Retina (tissue), 1 donor: ENCODE measurements at regions not wholly inside any gene's neighbourhood (a gene's known extent, or its start where the extent isn't known, plus 50 kb on each side); places are given as distances from the start of the nearest gene placed in this dataset.
"Not testable (repeated sequence)": the region's sequence is repeated elsewhere in the genome, so short reads cannot be mapped to it uniquely, and the experiment has no call there.

Experiments
- DNase-seq: peaks from one replicate; pipeline ENCODE4 v3.0.0-alpha.2; 2016

GRCh38 chr5:94102849-94103248 lies 361.4 kb upstream of the POU5F2 start:
- no peak for DNase-seq

- not testable (repeated sequence) for DNase-seq
Measured at GRCh38 chr5:94097384-94097783, 356.0 kb upstream of the POU5F2 start.

- DNase-seq: no peak
Measured at GRCh38 chr5:94094793-94095441, 353.5 kb upstream of the POU5F2 start.

GRCh38 chr5:94093300-94093699 lies 351.9 kb upstream of the POU5F2 start:
- no peak for DNase-seq

- DNase-seq: not testable (repeated sequence)
Measured at GRCh38 chr5:94086635-94087034, 345.2 kb upstream of the POU5F2 start.

- no peak for DNase-seq
Measured at GRCh38 chr5:94086194-94086593, 344.8 kb upstream of the POU5F2 start.

- DNase-seq: no peak
Measured at GRCh38 chr5:94082405-94082804, 341.0 kb upstream of the POU5F2 start.

- DNase-seq: no peak
Measured at GRCh38 chr5:94081088-94081487, 339.7 kb upstream of the POU5F2 start.

GRCh38 chr5:94080390-94080789 lies 339.0 kb upstream of the POU5F2 start:
- DNase-seq: no peak

- DNase-seq: no peak
Measured at GRCh38 chr5:94072116-94072515, 330.7 kb upstream of the POU5F2 start.

GRCh38 chr5:94066437-94067207 lies 325.2 kb upstream of the POU5F2 start:
- DNase-seq: no peak

GRCh38 chr5:94064025-94064424 lies 322.6 kb upstream of the POU5F2 start:
- no peak for DNase-seq

GRCh38 chr5:94057655-94058054 lies 316.3 kb upstream of the POU5F2 start:
- peak; percentile 1 for DNase-seq

- DNase-seq: no peak
Measured at GRCh38 chr5:94057217-94057616, 315.8 kb upstream of the POU5F2 start.

- DNase-seq: not testable (repeated sequence)
Measured at GRCh38 chr5:94049307-94049922, 308.0 kb upstream of the POU5F2 start.

- no peak for DNase-seq
Measured at GRCh38 chr5:94045839-94046782, 304.7 kb upstream of the POU5F2 start.

- DNase-seq: no peak
Measured at GRCh38 chr5:94043311-94043710, 301.9 kb upstream of the POU5F2 start.

- no peak for DNase-seq
Measured at GRCh38 chr5:94040591-94041148, 299.3 kb upstream of the POU5F2 start.

- DNase-seq: no peak
Measured at GRCh38 chr5:94039101-94039500, 297.7 kb upstream of the POU5F2 start.

GRCh38 chr5:94031631-94032030 lies 290.2 kb upstream of the POU5F2 start:
- DNase-seq: no peak

- DNase-seq: no peak
Measured at GRCh38 chr5:94028001-94028400, 286.6 kb upstream of the POU5F2 start.

- DNase-seq: no peak
Measured at GRCh38 chr5:94027145-94027544, 285.7 kb upstream of the POU5F2 start.
